Endodermal cell (in vitro differentiated cells): ENCODE measurements at regions not wholly inside any gene's neighbourhood (a gene's known extent, or its start where the extent isn't known, plus 50 kb on each side); places are given as distances from the start of the nearest gene placed in this dataset.

ENCODE experiments used
- DNase-seq: peaks from one replicate; pipeline ENCODE4 v3.0.0-alpha.2; 2017
- H3K27ac ChIP-seq: 2 replicates; pipeline ENCODE4 v1.5.1; 2013; ENCODE audit warnings: mild to moderate bottlenecking, low read depth, low read length, moderate library complexity
- H3K27me3 ChIP-seq: 2 replicates; pipeline ENCODE4 v1.6.1; 2013; ENCODE audit warnings: mild to moderate bottlenecking, low read length, moderate library complexity; ENCODE audit not compliant: insufficient read depth, control insufficient read depth, poor library complexity, severe bottlenecking
- H3K36me3 ChIP-seq: 2 replicates; pipeline ENCODE4 v1.7.0; 2013; ENCODE audit warnings: mild to moderate bottlenecking, low read length, moderate library complexity; ENCODE audit not compliant: control insufficient read depth, insufficient read depth
- H3K4me1 ChIP-seq: one replicate; pipeline ENCODE4 v1.7.0; 2013; ENCODE audit warnings: low read length; ENCODE audit not compliant: control insufficient read depth, insufficient read depth
- H3K4me3 ChIP-seq: 2 replicates; pipeline ENCODE4 v1.5.1; 2013; ENCODE audit warnings: mild to moderate bottlenecking, low read length, moderate library complexity
- H3K9ac ChIP-seq: 2 replicates; pipeline ENCODE4 v1.6.1; 2013; ENCODE audit warnings: mild to moderate bottlenecking, low read length, moderate library complexity; ENCODE audit not compliant: poor library complexity, severe bottlenecking; ENCODE audit errors: extremely low read depth
- H3K9me3 ChIP-seq: 2 replicates; pipeline ENCODE4 v1.6.1; 2013; ENCODE audit warnings: mild to moderate bottlenecking, low read length, moderate library complexity; ENCODE audit not compliant: control insufficient read depth
- H3K27ac Mint-ChIP-seq: 2 replicates; pipeline ENCODE4 v1.8.0; 2020; ENCODE audit warnings: mixed read lengths
- H3K27me3 Mint-ChIP-seq: 2 replicates; pipeline ENCODE4 v1.8.0; 2021; ENCODE audit warnings: mild to moderate bottlenecking, mixed read lengths; ENCODE audit not compliant: insufficient read depth
- H3K36me3 Mint-ChIP-seq: 2 replicates; pipeline ENCODE4 v1.8.0; 2020; ENCODE audit warnings: low read depth, mixed read lengths
- H3K4me1 Mint-ChIP-seq: 2 replicates; pipeline ENCODE4 v1.8.0; 2020; ENCODE audit warnings: mixed read lengths
- H3K4me3 Mint-ChIP-seq: 2 replicates; pipeline ENCODE4 v1.8.0; 2020; ENCODE audit warnings: mild to moderate bottlenecking, moderate library complexity, mixed read lengths
- H3K9me3 Mint-ChIP-seq: 2 replicates; pipeline ENCODE4 v1.8.0; 2020; ENCODE audit warnings: mild to moderate bottlenecking, mixed read lengths
- WGBS, 2 experiments: methylation state at CpG; one replicate each; pipeline versions ENCODE4 v1.1.5 to v1.1.7; 2013; ENCODE audit warnings: missing lambda C conversion rate in 2 of 2, mixed read lengths in 1 of 2; ENCODE audit not compliant: insufficient coverage in 1 of 2, insufficient read length in 1 of 2; 5-methylcytosine and 5-hydroxymethylcytosine counted together
- TF ChIP-seq, protein P1 (sequence below): fragments of 200-600 bp; sonication (generic); conservative IDR thresholded peaks from 2 replicates; pipeline ENCODE4 v1.5.0; 2021; ENCODE audit warnings: antibody characterized with exemption, mild to moderate bottlenecking

DNA sequence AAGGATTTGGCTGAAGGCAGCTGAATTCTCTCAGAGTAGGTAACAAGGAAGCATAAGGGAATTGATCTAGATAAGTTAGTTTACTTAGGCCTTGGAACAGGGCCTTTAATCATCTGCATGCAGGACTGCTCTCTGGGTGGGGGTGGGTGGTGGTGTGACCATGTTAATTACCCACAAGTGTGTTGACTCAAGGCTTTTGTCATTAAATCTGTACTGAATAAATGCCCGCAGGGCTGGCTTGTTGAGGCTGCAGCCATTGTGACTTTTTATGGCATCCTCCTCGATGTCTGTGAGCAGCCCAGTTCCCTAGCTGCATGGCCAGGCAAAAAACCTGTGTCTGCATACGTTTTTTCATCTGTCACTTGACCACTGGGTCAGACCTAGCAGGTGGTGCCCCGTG lies 63.5 kb upstream of the ASCC3 start:
- no peak overlapping the region for H3K9ac ChIP-seq
- H3K9me3 Mint-ChIP-seq, result peaks cover 53% of the 10 kb centered on the region
- H3K4me3 ChIP-seq, result no peak overlapping the region
- no peak overlapping the region for H3K4me3 Mint-ChIP-seq
- H3K27me3 ChIP-seq, result no peaks in the 10 kb centered on the region
- peaks cover 29% of the 10 kb centered on the region for H3K9me3 ChIP-seq
- DNase-seq, result no peak
- TF ChIP-seq, protein P1, sequence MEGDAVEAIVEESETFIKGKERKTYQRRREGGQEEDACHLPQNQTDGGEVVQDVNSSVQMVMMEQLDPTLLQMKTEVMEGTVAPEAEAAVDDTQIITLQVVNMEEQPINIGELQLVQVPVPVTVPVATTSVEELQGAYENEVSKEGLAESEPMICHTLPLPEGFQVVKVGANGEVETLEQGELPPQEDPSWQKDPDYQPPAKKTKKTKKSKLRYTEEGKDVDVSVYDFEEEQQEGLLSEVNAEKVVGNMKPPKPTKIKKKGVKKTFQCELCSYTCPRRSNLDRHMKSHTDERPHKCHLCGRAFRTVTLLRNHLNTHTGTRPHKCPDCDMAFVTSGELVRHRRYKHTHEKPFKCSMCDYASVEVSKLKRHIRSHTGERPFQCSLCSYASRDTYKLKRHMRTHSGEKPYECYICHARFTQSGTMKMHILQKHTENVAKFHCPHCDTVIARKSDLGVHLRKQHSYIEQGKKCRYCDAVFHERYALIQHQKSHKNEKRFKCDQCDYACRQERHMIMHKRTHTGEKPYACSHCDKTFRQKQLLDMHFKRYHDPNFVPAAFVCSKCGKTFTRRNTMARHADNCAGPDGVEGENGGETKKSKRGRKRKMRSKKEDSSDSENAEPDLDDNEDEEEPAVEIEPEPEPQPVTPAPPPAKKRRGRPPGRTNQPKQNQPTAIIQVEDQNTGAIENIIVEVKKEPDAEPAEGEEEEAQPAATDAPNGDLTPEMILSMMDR, result no peak
- H3K36me3 Mint-ChIP-seq, result peaks cover 4% of the 10 kb centered on the region
- H3K36me3 ChIP-seq, result no peaks in the 10 kb centered on the region
- H3K27ac Mint-ChIP-seq, result no peak overlapping the region
- H3K4me1 ChIP-seq, result no peaks in the 10 kb centered on the region
- H3K27ac ChIP-seq, result no peak overlapping the region
- H3K4me1 Mint-ChIP-seq, result no peaks in the 10 kb centered on the region
- H3K27me3 Mint-ChIP-seq, result no peaks in the 10 kb centered on the region
- WGBS, 2 experiments, result 79 to 89% methylated on average over 4 of the region's 4 CpGs

DNA sequence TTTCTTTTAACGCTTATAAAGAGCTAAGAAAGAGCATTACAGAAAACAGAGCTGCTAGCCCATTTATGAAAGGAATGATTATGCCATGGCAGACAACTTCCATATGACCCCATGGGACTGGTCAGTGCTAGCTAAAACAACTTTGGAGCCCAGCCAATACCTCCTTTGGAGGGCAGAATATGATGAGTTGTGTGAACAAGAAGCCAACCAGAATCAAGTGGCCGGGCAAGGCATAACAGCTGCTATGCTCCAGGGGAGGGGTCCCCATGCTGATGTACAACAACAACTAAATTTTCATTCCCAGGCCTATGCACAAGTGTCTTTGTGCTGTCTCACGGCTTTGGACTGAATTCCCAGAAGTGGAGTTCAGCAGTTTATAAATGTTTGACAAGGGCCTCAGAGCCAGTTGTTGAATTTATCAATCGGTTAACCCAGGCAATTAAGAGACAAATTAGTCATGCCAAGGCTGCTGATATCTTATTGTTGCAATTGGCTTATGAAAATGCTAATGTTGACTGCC lies 65.0 kb upstream of the ASCC3 start:
- H3K9me3 Mint-ChIP-seq, result peaks cover 47% of the 10 kb centered on the region
- H3K4me1 ChIP-seq, result no peaks in the 10 kb centered on the region
- H3K27ac ChIP-seq, result no peak overlapping the region
- peaks cover 1% of the 10 kb centered on the region for H3K4me1 Mint-ChIP-seq
- no peak overlapping the region for H3K9ac ChIP-seq
- H3K9me3 ChIP-seq, result peaks cover 29% of the 10 kb centered on the region
- H3K27me3 Mint-ChIP-seq, result no peaks in the 10 kb centered on the region
- H3K27me3 ChIP-seq, result no peaks in the 10 kb centered on the region
- peaks cover 4% of the 10 kb centered on the region for H3K36me3 Mint-ChIP-seq
- H3K4me3 ChIP-seq, result no peak overlapping the region
- H3K4me3 Mint-ChIP-seq, result no peak overlapping the region
- WGBS, 2 experiments, result 88 to 92% methylated on average over 3 to 4 of the region's 4 CpGs
- no peak overlapping the region for H3K27ac Mint-ChIP-seq
- TF ChIP-seq, protein P1, result no peak
- DNase-seq, result no peak
- H3K36me3 ChIP-seq, result no peaks in the 10 kb centered on the region

DNA sequence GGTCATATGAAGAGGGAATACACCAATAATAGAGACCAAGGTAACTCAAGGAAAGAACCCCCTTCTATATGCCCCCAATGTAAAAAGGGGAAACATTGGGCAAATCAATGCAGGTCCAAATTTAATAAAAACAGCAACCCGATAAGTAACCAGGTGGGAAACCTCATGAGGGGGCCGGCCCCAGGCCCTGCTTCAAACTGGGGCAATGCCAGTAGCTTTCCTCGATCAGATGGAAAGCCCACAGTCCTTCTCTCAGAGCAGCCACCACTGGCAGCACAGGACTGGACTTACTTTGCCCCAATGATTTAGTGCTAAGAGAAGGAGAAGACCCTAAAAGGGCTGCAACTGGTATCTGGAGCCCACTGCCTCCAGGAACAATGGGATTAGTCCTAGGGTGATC lies 65.6 kb upstream of the ASCC3 start:
- no peak overlapping the region for H3K4me3 Mint-ChIP-seq
- Histone ChIP-seq H3K4me1 (no peaks in the 10 kb centered on the region), H3K4me3 (no peak overlapping the region), H3K36me3 (no peaks in the 10 kb centered on the region), H3K9me3 (peaks cover 29% of the 10 kb centered on the region), H3K27me3 (no peaks in the 10 kb centered on the region), H3K9ac (no peak overlapping the region), H3K27ac (no peak overlapping the region)
- TF ChIP-seq, protein P1, result no peak
- H3K27ac Mint-ChIP-seq, result no peak overlapping the region
- H3K36me3 Mint-ChIP-seq, result peaks cover 4% of the 10 kb centered on the region
- H3K4me1 Mint-ChIP-seq, result peaks cover 7% of the 10 kb centered on the region
- no peak for DNase-seq
- H3K9me3 Mint-ChIP-seq, result peaks cover 46% of the 10 kb centered on the region
- 83 to 100% methylated on average over 2 to 3 of the region's 3 CpGs for WGBS, 2 experiments
- H3K27me3 Mint-ChIP-seq, result no peaks in the 10 kb centered on the region
